Stimulated activated CD4-positive, alpha-beta T cell treated with anti-CD3 and anti-CD28 coated beads, TNF-alpha, amount 100 ng/mL, for 24 hours (primary cell): ENCODE measurements at regions not wholly inside any gene's neighbourhood (a gene's known extent, or its start where the extent isn't known, plus 50 kb on each side); places are given as distances from the start of the nearest gene placed in this dataset.
"Not testable (repeated sequence)": the region's sequence is repeated elsewhere in the genome, so short reads cannot be mapped to it uniquely, and the experiment has no call there.

ENCODE experiments used
- DNase-seq, 3 experiments: peaks; one replicate each; pipeline ENCODE4 v3.0.0-alpha.2; 2020; ENCODE audit warnings: low read depth in 3 of 3

- DNase-seq: no peak
Observed at GRCh38 chr6:169932491-169932890, 181.1 kb downstream of the ERMARD start.

GRCh38 chr6:169931261-169931660 lies 179.8 kb downstream of the ERMARD start:
- no peak for DNase-seq

GRCh38 chr6:169930799-169931198 lies 179.4 kb downstream of the ERMARD start:
- DNase-seq: no peak

- DNase-seq: no peak
Observed at GRCh38 chr6:169927711-169928110, 176.3 kb downstream of the ERMARD start.

- DNase-seq: no peak
Observed at GRCh38 chr6:169926617-169927417, 175.4 kb downstream of the ERMARD start.

- no peak for DNase-seq
Observed at GRCh38 chr6:169923468-169924464, 172.3 kb downstream of the ERMARD start.

GRCh38 chr6:169921853-169922824 lies 170.7 kb downstream of the ERMARD start:
- DNase-seq: peak in 1 of 3 experiments; percentile 38

GRCh38 chr6:169921217-169921616 lies 169.8 kb downstream of the ERMARD start:
- DNase-seq: no peak

GRCh38 chr6:169920359-169921020 lies 169.1 kb downstream of the ERMARD start:
- DNase-seq: no peak

GRCh38 chr6:169918954-169919549 lies 167.6 kb downstream of the ERMARD start:
- DNase-seq: no peak

- no peak for DNase-seq
Observed at GRCh38 chr6:169918239-169918953, 167.0 kb downstream of the ERMARD start.

GRCh38 chr6:169917153-169917552 lies 165.7 kb downstream of the ERMARD start:
- DNase-seq: no peak

GRCh38 chr6:169915769-169916550 lies 164.5 kb downstream of the ERMARD start:
- no peak for DNase-seq

- DNase-seq: not testable (repeated sequence)
Observed at GRCh38 chr6:169913745-169914144, 162.3 kb downstream of the ERMARD start.

- DNase-seq: no peak
Observed at GRCh38 chr6:169913096-169913638, 161.7 kb downstream of the ERMARD start.

- DNase-seq: no peak
Observed at GRCh38 chr6:169912266-169913095, 161.1 kb downstream of the ERMARD start.
